Colonic mucosa (tissue), 4 donors: ENCODE measurements at regions not wholly inside any gene's neighbourhood (a gene's known extent, or its start where the extent isn't known, plus 50 kb on each side); places are given as distances from the start of the nearest gene placed in this dataset.
"Not testable (repeated sequence)": the region's sequence is repeated elsewhere in the genome, so short reads cannot be mapped to it uniquely, and the experiment has no call there.

Experiments used
- DNase-seq: peaks from one replicate; pipeline ENCODE4 v3.0.0-alpha.2; 2020
- H3K27ac ChIP-seq: fragments of 200-600 bp; one replicate; pipeline ENCODE4 v1.8.0; 2021
- H3K27me3 ChIP-seq: fragments of 200-600 bp; one replicate; pipeline ENCODE4 v1.8.0; 2021
- H3K36me3 ChIP-seq: fragments of 200-600 bp; one replicate; pipeline ENCODE4 v1.8.0; 2021
- H3K4me1 ChIP-seq: fragments of 200-600 bp; one replicate; pipeline ENCODE4 v1.8.0; 2021; ENCODE audit warnings: mild to moderate bottlenecking
- H3K4me3 ChIP-seq: fragments of 200-600 bp; one replicate; pipeline ENCODE4 v1.8.0; 2021
- H3K9ac ChIP-seq, 2 donors: one replicate each; pipeline ENCODE4 v1.7.0; 2013; ENCODE audit warnings: control low read depth in 2 of 2, low read depth in 2 of 2, low read length in 2 of 2
- H3K9me3 ChIP-seq: fragments of 200-600 bp; one replicate; pipeline ENCODE4 v1.8.0; 2021
- intact Hi-C: fragments of 100-400 bp; cut with DNase I; formaldehyde crosslinking; loops from one replicate; pipeline ENCODE4 v1.14.1; 2022
- TF ChIP-seq, protein P1 (sequence below): fragments of 200-600 bp; IDR thresholded peaks from one replicate; pipeline ENCODE4 v1.8.0; 2022; ENCODE audit warnings: antibody characterized with exemption, mild to moderate bottlenecking
- donor health status: healthy.
- donor health status: DM: no; HTN: no; CAD: no.
- donor health status: DM: no; HTN: no; CAD: no.

DNA sequence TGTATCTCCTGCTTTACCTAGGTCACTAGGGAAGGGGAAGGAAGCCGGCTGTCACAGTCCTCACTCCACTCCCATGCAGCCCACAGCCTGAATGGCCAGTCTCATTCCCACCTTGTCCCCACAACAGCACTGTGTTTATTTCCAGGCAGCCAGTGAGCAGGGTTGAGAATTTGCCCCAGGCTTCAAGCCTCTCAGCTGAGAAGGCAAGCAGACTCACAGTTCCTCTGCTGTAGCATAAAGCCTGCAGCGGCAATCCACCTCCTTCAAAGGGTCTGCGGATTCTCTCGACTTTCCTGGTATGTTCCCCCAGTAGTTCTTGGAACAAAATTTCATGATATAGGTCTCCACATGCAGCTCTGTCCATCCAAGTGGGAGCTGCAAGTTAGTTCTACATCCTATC is 262.9 kb upstream of the GULP1 start:
- Histone ChIP-seq H3K36me3 (no peaks in the 10 kb centered on the region), H3K9ac (no peak overlapping the region), H3K27ac (no peak overlapping the region), H3K4me1 (no peaks in the 10 kb centered on the region), H3K4me3 (no peak overlapping the region), H3K27me3 (no peaks in the 10 kb centered on the region), H3K9me3 (no peaks in the 10 kb centered on the region)
- no peak for DNase-seq
- TF ChIP-seq, protein P1, sequence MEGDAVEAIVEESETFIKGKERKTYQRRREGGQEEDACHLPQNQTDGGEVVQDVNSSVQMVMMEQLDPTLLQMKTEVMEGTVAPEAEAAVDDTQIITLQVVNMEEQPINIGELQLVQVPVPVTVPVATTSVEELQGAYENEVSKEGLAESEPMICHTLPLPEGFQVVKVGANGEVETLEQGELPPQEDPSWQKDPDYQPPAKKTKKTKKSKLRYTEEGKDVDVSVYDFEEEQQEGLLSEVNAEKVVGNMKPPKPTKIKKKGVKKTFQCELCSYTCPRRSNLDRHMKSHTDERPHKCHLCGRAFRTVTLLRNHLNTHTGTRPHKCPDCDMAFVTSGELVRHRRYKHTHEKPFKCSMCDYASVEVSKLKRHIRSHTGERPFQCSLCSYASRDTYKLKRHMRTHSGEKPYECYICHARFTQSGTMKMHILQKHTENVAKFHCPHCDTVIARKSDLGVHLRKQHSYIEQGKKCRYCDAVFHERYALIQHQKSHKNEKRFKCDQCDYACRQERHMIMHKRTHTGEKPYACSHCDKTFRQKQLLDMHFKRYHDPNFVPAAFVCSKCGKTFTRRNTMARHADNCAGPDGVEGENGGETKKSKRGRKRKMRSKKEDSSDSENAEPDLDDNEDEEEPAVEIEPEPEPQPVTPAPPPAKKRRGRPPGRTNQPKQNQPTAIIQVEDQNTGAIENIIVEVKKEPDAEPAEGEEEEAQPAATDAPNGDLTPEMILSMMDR: no peak
- intact Hi-C loops: no loop called here

DNA sequence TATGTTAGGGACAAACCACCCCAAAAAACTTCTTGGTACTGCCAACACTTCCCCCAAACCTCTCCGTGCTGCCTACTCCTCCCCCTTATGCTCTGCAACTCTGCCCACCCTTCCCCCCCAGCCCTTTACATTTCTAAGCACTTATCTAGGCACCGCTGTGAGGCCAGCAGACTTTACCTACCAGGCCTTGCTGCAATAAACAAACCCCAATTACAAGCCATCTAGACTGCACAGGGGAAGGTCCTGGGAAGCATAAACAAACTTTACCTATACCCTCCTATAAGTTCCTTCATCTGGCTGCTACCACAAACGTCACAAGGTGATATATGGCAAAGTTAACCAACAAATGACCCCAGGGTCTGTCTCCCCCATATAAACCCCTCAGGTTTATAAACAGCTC is 259.4 kb upstream of the GULP1 start:
- H3K9ac ChIP-seq: no peak overlapping the region
- TF ChIP-seq, protein P1: no peak
- H3K27me3 ChIP-seq: no peaks in the 10 kb centered on the region
- no peaks in the 10 kb centered on the region for H3K9me3 ChIP-seq
- H3K4me1 ChIP-seq: no peaks in the 10 kb centered on the region
- no peak overlapping the region for H3K27ac ChIP-seq
- H3K4me3 ChIP-seq: no peak overlapping the region
- H3K36me3 ChIP-seq: no peaks in the 10 kb centered on the region
- intact Hi-C loops: no loop called here
- no peak for DNase-seq

DNA sequence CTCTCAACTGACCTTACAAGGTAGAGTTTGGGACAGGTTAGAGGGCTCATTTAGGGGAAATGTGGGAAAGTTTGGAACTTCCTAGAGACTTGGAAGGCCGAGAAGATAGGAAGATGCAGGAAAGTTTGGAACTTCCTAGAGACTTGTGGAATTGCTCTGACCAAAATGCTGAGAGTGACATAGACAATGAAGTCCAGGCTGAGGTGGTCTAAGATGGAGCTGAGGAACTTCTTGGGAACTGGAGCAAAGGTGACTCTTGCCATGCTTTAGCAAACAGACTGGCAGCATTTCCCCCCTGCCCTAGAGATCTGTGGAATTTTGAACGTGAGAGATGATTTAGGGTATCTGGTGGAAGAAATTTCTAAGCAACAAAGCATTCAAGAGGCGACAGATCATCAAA is 258.9 kb upstream of the GULP1 start:
- Histone ChIP-seq H3K27me3 (no peaks in the 10 kb centered on the region), H3K36me3 (no peaks in the 10 kb centered on the region), H3K4me3 (no peak overlapping the region), H3K4me1 (no peaks in the 10 kb centered on the region), H3K27ac (no peak overlapping the region), H3K9me3 (no peaks in the 10 kb centered on the region), H3K9ac (no peak overlapping the region)
- TF ChIP-seq, protein P1: no peak
- intact Hi-C loops: no loop called here
- no peak for DNase-seq

DNA sequence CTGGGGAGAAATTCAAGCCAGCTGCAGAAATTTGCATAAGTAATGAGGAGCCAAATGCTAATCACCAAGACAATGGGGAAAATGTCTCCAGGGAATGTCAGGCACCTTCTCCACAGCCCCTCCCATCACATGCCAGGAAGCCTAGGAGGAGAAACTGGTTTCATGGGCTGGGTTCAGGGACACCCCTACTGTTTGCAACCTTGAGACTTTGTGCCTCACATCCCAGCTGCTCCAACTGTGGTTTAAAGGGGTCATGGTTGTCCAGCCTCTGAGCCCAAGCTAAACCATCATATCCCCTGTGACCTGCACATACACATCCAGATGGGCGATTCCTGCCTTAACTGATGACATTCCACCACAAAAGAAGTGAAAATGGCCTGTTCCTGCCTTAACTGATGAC is 258.4 kb upstream of the GULP1 start:
- H3K4me3 ChIP-seq, H3K9me3 ChIP-seq, H3K36me3 ChIP-seq, intact Hi-C loops, H3K9ac ChIP-seq, H3K4me1 ChIP-seq, DNase-seq, H3K27ac ChIP-seq, H3K27me3 ChIP-seq: not testable (repeated sequence)

DNA sequence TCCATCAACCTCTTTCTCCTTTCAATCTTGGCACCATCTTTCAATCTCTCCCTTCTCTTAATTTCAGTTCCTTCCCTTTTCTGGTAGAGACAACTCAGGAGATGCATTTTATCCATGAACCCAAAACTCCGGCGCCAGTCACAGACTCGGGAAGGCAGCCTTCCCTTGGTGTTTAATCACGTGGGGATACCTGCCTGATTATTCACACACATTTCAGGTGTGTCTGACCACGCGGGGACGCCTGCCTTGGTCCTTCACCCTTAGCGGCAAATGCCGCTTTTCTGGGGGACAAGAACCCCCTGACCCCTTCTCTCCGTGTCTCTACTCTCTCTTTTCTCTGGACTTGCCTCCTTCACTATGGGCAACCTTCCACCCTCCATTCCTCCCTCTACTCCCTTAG is 257.6 kb upstream of the GULP1 start:
- H3K27ac ChIP-seq, DNase-seq, H3K9me3 ChIP-seq, H3K9ac ChIP-seq, intact Hi-C loops, H3K4me3 ChIP-seq, H3K27me3 ChIP-seq, H3K36me3 ChIP-seq, H3K4me1 ChIP-seq: not testable (repeated sequence)

DNA sequence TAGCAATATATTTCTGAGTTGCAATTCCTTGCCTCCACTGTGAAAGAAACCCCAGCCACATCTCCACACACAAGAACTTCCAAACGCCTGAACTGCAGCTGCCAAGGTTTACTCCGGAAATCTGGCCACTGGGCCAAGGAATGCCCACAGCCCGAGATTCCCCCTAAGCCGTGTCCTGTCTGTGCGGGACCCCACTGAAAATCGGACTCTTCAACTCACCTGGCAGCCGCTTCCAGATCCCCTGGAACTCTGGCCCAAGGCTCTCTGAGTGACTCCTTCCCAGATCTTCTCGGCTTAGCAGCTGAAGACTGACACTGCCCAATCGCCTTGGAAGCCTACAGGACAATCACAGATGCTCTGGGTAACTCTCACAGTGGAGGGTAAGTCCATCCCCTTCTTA is 256.3 kb upstream of the GULP1 start:
- H3K9ac ChIP-seq, H3K27ac ChIP-seq, DNase-seq, H3K4me1 ChIP-seq, intact Hi-C loops, H3K27me3 ChIP-seq, H3K4me3 ChIP-seq, H3K36me3 ChIP-seq, H3K9me3 ChIP-seq: not testable (repeated sequence)

DNA sequence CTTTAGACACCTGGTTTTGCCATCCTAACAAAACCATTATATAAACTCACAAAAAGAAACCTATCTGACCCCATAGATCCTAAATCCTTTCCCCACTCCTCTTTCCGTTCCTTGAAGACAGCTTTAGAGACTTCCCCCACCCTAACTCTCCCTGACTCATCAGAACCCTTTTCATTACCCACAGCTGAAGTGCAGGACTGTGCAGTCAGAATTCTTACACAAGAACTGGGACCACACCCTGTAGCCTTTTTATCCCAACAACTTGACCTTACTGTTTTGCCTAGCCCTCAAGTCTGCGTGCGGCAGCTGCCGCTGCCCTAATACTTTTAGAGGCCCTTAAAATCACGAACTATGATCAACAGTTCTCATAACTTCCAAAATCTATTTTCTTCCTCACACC is 254.9 kb upstream of the GULP1 start:
- DNase-seq, H3K9ac ChIP-seq, intact Hi-C loops, H3K27me3 ChIP-seq, H3K36me3 ChIP-seq, H3K27ac ChIP-seq, H3K9me3 ChIP-seq, H3K4me3 ChIP-seq, H3K4me1 ChIP-seq: not testable (repeated sequence)

DNA sequence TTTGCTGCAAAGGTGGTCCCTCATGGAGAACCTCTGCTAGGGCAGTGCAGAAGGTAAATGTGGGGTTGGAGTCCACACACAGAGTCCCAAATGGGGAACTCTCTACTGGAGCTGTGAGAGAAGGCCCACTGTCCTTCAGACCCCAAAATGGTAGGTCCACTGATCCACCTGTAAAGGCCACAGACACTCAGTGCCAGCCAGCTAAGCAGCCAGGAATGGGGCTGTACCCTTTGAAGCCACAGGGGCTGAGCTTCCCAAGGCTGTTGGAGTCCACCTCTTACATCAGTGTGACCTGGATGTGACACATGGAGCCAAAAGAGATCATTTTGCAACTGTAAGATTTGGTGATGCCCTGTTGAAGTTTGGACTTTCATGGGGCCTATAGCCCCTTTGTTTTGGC is 252.4 kb upstream of the GULP1 start:
- no peaks in the 10 kb centered on the region for H3K4me1 ChIP-seq
- DNase-seq: no peak
- TF ChIP-seq, protein P1: no peak
- H3K4me3 ChIP-seq: no peak overlapping the region
- H3K27me3 ChIP-seq: no peaks in the 10 kb centered on the region
- H3K36me3 ChIP-seq: no peaks in the 10 kb centered on the region
- intact Hi-C loops: no loop called here
- H3K27ac ChIP-seq: no peak overlapping the region
- no peaks in the 10 kb centered on the region for H3K9me3 ChIP-seq
- H3K9ac ChIP-seq: no peak overlapping the region
